SJCRH30 (cell line): ENCODE measurements at regions not wholly inside any gene's neighbourhood (a gene's known extent, or its start where the extent isn't known, plus 50 kb on each side); places are given as distances from the start of the nearest gene placed in this dataset.

Experiments
- DNase-seq, 2 experiments: peaks; one replicate each; pipeline ENCODE4 v3.0.0-alpha.2; 2015 to 2020
- H3K27ac ChIP-seq: fragments of 250-450 bp; sonication (Bioruptor Pico); 2 replicates; pipeline ENCODE4 v1.5.1; 2020; ENCODE audit warnings: mild to moderate bottlenecking, moderate library complexity
- H3K27me3 ChIP-seq: fragments of 250-450 bp; sonication (Bioruptor Pico); 2 replicates; pipeline ENCODE4 v1.5.1; 2020; ENCODE audit warnings: mild to moderate bottlenecking, moderate library complexity
- H3K36me3 ChIP-seq: fragments of 250-450 bp; sonication (Bioruptor Pico); 2 replicates; pipeline ENCODE4 v1.5.1; 2020; ENCODE audit warnings: mild to moderate bottlenecking, moderate library complexity
- H3K4me1 ChIP-seq: fragments of 250-450 bp; sonication (Bioruptor Pico); 2 replicates; pipeline ENCODE4 v1.5.1; 2020; ENCODE audit warnings: mild to moderate bottlenecking, moderate library complexity
- H3K4me3 ChIP-seq: fragments of 250-450 bp; sonication (Bioruptor Pico); 2 replicates; pipeline ENCODE4 v1.5.1; 2020; ENCODE audit warnings: mild to moderate bottlenecking, moderate library complexity
- H3K9me3 ChIP-seq: fragments of 250-450 bp; sonication (Bioruptor Pico); replicated peaks from 2 replicates; pipeline ENCODE4 v1.5.1; 2020; ENCODE audit warnings: mild to moderate bottlenecking, moderate library complexity

DNA sequence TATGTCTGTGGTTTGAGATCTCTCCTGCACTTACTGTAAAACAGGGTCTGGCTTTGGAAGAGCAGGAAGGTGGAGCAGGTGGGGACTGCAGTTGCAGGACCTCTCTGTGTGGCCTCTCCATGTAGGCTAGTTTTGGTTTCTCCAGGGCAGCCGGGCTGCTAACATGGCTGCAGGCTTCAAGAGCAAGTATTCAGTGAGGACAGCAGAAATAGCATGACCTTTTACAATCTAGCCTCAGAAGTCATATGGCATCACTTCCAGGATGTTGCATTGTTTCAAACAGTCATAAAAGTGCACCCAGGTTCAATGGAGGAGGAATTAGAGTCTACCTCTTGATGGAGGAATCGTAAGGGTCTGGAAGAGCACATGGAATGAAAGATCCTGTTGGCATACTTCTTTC, 728.7 kb downstream of the NTRK3 start:
- no peaks in the 10 kb centered on the region for H3K27me3 ChIP-seq
- DNase-seq = no peak
- H3K36me3 ChIP-seq = no peaks in the 10 kb centered on the region
- no peaks in the 10 kb centered on the region for H3K4me1 ChIP-seq
- no peaks in the 10 kb centered on the region for H3K9me3 ChIP-seq
- no peak overlapping the region for H3K27ac ChIP-seq
- no peak overlapping the region for H3K4me3 ChIP-seq

DNA sequence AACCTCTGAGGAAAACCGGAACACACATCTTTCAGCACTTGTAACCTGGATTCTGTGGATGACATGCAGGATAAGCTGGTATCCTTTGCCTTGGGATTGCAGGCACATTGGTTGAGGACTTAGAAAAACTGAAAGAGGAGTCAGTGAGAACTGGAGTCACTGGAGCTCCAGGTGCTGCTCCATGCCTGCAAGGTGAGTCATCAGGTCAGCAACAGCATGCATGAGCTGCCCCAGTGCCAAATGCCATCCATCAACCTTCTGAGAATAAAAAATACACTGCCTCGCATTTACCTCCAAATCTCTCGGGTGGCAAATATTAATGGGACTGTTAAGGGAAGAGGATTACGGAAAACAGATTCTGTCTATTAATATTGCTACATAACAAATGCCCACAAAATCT, 729.1 kb downstream of the NTRK3 start:
- Histone ChIP-seq H3K27ac (no peak overlapping the region), H3K9me3 (no peaks in the 10 kb centered on the region)
- DNase-seq = no peak

DNA sequence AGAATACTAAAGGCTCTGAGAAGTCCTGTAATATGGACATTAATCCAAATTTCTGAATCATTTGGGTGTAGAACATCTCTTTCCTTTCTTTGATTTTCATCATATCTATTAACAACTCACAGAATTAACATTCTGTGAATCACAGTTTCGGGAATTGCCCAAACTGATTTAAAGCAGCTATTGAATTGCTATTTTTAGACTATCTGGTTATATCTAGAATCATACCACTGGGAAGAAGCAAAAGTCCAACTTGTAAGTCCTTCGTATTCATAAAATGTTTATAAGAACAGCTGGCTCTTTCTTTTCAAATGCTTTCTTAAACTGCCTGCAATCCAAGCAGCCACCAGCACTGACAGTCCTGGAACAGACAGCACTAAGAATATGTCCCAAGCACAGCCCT, 733.0 kb downstream of the NTRK3 start:
- no peak overlapping the region for H3K4me3 ChIP-seq
- no peaks in the 10 kb centered on the region for H3K36me3 ChIP-seq
- no peaks in the 10 kb centered on the region for H3K27me3 ChIP-seq
- DNase-seq = no peak
- no peak overlapping the region for H3K27ac ChIP-seq
- H3K9me3 ChIP-seq = no peaks in the 10 kb centered on the region
- no peaks in the 10 kb centered on the region for H3K4me1 ChIP-seq

More for the DNA sequence above, 729.1 kb downstream of the NTRK3 start:
- no peaks in the 10 kb centered on the region for H3K4me1 ChIP-seq
- no peaks in the 10 kb centered on the region for H3K36me3 ChIP-seq
- no peak overlapping the region for H3K4me3 ChIP-seq
- no peaks in the 10 kb centered on the region for H3K27me3 ChIP-seq

DNA sequence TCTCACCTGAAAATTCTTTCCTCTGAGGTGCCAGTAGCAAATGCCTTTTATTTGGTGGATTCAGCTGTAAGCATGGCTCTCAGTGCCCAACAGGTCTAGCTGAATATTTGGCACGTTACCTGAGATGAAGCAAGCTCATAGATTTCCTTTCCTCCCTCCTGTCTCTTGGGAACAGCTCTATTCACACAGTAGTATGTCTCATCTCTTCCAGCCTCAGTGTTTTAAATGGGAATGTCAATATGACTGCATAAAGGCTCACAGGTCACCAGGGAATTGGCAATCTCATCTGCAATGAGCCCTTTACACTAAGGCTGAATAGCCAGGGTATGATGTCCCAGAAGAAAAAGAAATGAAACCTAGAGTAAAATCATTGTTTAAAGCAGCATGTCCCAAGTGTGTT, 733.5 kb downstream of the NTRK3 start:
- Histone ChIP-seq H3K4me3 (no peak overlapping the region), H3K9me3 (no peaks in the 10 kb centered on the region), H3K4me1 (no peaks in the 10 kb centered on the region), H3K36me3 (no peaks in the 10 kb centered on the region), H3K27me3 (no peaks in the 10 kb centered on the region), H3K27ac (no peak overlapping the region)
- DNase-seq = no peak

DNA sequence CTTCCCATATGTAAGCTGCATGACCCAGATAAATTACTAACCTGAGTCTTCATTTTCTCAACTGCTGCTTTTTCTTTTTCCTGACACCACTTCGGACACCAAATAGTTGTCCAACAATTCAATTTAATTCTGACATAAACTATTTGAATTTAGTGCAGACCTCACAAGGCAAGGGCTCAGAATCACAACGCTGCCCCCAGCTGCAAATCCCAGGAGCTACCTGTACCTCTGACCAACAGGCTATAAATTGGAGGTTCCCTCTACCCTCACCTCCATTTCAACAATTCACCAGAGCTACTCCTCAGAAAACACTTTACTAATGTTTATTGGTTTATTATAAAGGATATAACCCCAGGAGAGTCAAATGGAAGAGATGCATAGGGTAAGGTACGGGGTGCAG, 737.6 kb downstream of the NTRK3 start:
- Histone ChIP-seq H3K27ac (no peak overlapping the region), H3K27me3 (no peaks in the 10 kb centered on the region), H3K4me1 (no peaks in the 10 kb centered on the region), H3K9me3 (no peaks in the 10 kb centered on the region), H3K4me3 (no peak overlapping the region), H3K36me3 (no peaks in the 10 kb centered on the region)
- DNase-seq = no peak

DNA sequence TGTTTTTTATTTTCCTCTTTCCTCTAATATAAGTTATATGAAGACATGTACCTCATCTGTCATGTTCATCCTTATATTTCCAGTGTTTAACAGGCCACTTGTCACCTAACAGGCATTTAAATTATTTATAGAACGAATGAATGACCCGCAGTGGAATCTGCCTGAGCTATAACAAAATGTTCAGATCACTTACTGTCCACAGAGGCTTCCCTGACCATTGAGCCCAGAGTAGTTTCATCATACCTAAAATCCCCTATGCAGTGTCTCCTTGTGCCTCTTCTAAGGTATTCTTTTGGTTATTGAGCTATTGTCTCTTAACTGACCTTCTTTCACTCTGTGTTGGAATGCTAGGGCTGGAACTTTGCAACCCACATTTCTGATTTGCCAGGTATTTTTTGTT, 748.5 kb downstream of the NTRK3 start:
- no peaks in the 10 kb centered on the region for H3K9me3 ChIP-seq
- no peak for DNase-seq
- H3K36me3 ChIP-seq = no peaks in the 10 kb centered on the region

DNA sequence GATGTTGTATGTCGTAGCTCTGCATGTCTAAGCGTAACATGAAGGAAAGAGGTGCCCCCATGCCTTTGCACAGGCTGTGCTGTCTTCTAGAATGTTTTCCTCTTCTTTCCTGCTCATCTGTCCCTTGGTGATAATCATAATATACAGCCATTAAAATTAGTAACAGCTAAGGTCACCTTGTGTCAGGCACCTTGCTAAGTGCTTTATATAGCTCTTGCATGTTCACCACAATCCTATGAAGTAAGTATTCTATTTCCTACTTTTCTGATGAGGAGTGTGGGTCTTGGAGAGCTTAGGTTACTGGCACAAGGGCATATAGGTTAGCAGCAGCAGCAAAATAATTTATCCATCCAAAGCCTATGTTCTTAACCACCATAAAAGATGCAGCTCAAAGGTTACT, 754.4 kb downstream of the NTRK3 start:
- Histone ChIP-seq H3K36me3 (no peaks in the 10 kb centered on the region), H3K4me3 (no peak overlapping the region), H3K9me3 (no peaks in the 10 kb centered on the region)

More for the DNA sequence above, 748.5 kb downstream of the NTRK3 start:
- Histone ChIP-seq H3K4me1 (no peaks in the 10 kb centered on the region), H3K27me3 (peaks cover 5% of the 10 kb centered on the region; the same call in 1 of the 2 replicates), H3K27ac (no peak overlapping the region), H3K4me3 (no peak overlapping the region)

DNA sequence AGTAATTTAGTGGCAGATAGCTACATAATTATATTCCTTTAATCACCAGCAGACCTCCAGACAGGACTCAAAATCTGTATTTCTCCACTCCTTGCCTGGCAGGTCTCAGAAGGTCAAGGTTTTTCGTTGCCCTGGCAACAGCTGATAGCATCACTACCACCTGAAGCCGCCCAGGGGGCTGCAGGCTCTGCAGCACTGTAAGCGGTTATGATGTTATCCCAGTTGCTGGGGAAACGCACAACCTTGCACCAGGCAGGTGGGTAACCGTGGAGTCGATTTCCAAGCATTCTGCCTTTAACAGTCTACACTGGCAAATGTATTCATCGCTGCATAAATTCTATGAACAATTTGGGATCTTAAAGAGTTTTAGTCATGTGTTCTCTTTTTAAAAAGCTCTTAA, 756.3 kb downstream of the NTRK3 start:
- H3K27me3 ChIP-seq = no peaks in the 10 kb centered on the region
- no peak overlapping the region for H3K27ac ChIP-seq
- no peak overlapping the region for H3K4me3 ChIP-seq
- DNase-seq = no peak
- no peaks in the 10 kb centered on the region for H3K4me1 ChIP-seq
- no peaks in the 10 kb centered on the region for H3K36me3 ChIP-seq
- H3K9me3 ChIP-seq = no peaks in the 10 kb centered on the region

More for the DNA sequence above, 754.4 kb downstream of the NTRK3 start:
- H3K4me1 ChIP-seq = no peaks in the 10 kb centered on the region
- DNase-seq = no peak
- peaks cover 5% of the 10 kb centered on the region; the same call in 1 of the 2 replicates for H3K27me3 ChIP-seq
- H3K27ac ChIP-seq = no peak overlapping the region

DNA sequence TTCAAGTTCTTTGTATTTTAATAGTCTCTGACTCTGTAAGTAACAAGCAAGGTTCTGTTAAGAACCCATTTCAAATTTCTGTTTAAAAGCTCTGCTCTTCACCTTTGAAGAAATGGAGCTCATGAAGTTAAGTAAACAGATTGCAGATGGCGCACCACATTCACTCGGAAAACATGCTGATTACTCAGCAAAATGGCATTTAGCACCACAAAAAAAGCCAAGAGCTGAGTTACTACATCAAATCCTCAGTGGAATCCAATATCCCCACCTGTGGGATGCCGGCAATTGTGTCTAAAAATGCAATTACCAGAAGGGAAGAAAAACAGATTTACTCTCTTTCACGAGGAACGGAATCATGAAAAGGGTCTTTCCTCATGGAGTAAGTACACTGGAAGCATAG, 758.0 kb downstream of the NTRK3 start:
- Histone ChIP-seq H3K27ac (no peak overlapping the region), H3K36me3 (no peaks in the 10 kb centered on the region), H3K27me3 (no peaks in the 10 kb centered on the region), H3K4me3 (no peak overlapping the region), H3K9me3 (no peaks in the 10 kb centered on the region), H3K4me1 (no peaks in the 10 kb centered on the region)
- no peak for DNase-seq

DNA sequence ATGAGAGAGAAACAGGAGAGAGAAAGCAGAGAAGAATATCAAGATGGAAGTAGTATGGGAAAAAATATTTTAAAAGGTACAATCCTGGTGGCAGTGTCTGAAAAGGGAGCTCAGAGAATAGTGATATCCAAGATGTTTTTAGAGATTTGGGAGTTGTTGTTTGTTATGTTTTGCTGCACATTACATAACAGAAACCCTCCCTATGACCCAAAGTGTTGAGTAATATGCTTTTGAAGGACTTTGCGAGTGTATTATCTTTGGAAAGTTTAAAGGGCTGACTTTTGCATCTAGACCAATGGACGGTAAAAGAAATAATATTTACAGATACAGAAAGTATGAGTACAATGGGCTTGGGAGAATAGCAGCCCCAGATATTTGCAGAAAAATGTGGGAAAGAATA, 759.7 kb downstream of the NTRK3 start:
- Histone ChIP-seq H3K4me1 (no peaks in the 10 kb centered on the region), H3K27ac (no peak overlapping the region), H3K9me3 (no peaks in the 10 kb centered on the region), H3K4me3 (no peak overlapping the region), H3K36me3 (no peaks in the 10 kb centered on the region), H3K27me3 (no peaks in the 10 kb centered on the region)
- DNase-seq = no peak

DNA sequence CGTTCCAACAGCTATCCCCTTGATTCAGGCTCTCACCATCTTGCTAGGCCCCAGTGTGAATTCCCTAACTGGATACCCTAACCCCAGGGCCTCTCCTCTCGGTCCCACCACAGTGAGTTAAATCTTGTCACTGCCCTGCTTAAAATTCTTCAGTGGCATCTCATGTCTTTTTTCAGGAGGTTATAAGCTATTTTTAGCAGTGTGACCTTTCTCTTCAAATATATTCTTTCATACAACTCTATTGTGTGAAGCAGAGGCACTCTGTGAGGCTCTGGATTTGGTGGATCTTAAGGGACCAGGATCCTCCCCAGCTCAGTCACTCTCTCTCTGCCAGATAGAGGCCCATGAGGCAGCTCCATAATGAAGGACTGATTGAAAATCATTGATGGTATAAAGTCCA, 760.4 kb downstream of the NTRK3 start:
- no peaks in the 10 kb centered on the region for H3K4me1 ChIP-seq
- H3K4me3 ChIP-seq = no peak overlapping the region
- no peaks in the 10 kb centered on the region for H3K9me3 ChIP-seq
- H3K36me3 ChIP-seq = no peaks in the 10 kb centered on the region
- no peak for DNase-seq
- no peak overlapping the region for H3K27ac ChIP-seq
- H3K27me3 ChIP-seq = no peaks in the 10 kb centered on the region

DNA sequence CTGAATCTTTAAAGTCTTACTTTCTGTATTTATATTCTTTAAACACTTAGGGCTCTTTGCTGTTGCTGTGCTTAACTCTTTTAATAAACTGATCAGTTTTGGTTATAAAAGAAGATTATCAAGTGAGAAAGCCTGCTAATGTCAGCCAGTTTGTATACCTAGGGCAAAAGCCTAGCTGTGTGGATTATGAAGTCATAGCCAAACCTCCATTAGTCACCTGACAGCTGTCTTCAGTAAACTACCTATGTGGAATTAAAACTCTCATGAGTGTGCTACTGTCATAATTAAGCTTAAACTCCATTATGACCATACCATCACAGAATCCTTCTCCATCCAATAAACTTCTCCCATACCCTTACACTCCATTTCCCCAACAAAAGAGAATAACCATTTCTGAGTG, 762.7 kb downstream of the NTRK3 start:
- Histone ChIP-seq H3K9me3 (no peaks in the 10 kb centered on the region), H3K27me3 (no peaks in the 10 kb centered on the region), H3K4me3 (no peak overlapping the region), H3K4me1 (no peaks in the 10 kb centered on the region), H3K27ac (no peak overlapping the region), H3K36me3 (no peaks in the 10 kb centered on the region)
- DNase-seq = no peak

DNA sequence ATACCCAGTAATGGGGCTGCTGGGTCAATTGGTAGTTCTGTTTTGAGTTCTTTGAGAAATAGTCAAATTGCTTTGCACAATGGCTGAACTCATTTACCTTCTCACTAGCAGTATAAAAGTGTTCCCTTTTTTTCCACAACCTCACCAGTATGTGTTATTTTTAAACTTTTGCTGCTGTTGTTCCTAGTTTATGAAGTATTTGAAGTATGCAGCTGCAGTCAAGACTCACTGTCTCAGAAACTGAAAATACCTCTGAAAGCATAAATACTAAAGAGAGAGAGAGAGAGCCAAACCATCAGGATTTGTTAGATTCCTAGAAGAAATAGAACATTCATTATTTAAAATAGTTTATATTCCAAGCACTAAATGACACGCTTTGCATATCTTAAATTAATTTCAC, 764.2 kb downstream of the NTRK3 start:
- no peaks in the 10 kb centered on the region for H3K27me3 ChIP-seq
- DNase-seq = no peak
- H3K27ac ChIP-seq = no peak overlapping the region
- H3K36me3 ChIP-seq = no peaks in the 10 kb centered on the region
- H3K9me3 ChIP-seq = no peaks in the 10 kb centered on the region
- H3K4me1 ChIP-seq = no peaks in the 10 kb centered on the region
- no peak overlapping the region for H3K4me3 ChIP-seq

DNA sequence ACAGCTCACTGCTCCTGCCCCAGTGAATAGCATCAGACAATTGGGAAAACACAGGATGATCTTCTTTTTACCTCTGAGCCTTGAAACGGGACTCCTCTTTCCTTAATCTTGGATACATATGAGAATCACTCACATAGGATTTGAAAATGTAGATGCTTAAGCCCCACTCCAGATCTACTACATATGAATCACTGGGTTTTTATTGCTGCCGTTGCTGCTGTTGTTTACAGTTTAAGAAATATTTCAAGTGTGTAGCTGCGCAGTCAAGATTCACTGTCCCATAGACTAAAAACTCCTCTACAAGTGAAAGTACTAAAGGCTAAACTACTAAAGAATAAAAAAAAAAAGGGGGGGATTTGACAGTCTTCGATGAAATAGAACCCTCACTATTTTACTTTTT, 765.9 kb downstream of the NTRK3 start:
- Histone ChIP-seq H3K27ac (no peak overlapping the region), H3K36me3 (no peaks in the 10 kb centered on the region), H3K4me1 (no peaks in the 10 kb centered on the region), H3K9me3 (no peaks in the 10 kb centered on the region), H3K27me3 (no peaks in the 10 kb centered on the region), H3K4me3 (no peak overlapping the region)
- no peak for DNase-seq

DNA sequence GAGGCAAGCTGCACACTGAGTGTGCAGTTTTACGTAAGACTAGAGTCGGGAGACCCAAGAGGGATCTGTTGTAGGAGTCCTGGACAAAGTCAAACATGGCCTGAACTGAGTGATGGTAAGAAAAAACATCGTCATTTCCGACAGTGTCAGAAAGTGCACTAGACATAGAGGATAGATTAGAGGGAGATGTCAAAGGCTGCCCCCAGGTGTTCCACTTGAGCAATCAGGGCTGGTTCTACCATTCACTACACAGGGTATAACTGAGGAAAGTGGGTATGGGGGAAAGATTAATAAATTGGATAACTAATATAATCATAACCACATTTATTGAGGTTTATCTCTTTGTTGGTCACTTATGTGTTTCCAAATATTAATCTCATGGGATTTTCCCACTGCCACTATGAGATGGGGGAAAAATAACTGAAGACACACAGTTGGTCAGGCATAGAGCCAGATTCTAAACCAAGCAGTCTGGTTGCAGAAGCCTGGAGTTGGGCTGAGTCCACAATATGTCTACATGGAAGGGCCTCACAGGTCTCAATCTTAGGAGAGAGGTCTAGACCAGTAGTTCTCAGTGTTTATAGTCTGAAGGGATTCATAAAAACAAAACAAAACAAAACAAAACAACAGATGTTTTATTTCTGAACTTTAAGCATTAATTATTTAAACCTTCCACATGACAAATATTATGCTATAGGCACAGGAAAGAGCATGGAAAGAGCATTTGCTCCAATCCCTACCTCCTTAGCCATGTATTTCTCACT, 766.5 kb downstream of the NTRK3 start:
- Histone ChIP-seq H3K4me1 (no peaks in the 10 kb centered on the region), H3K27me3 (no peaks in the 10 kb centered on the region), H3K4me3 (no peak overlapping the region), H3K9me3 (no peaks in the 10 kb centered on the region), H3K27ac (no peak overlapping the region), H3K36me3 (no peaks in the 10 kb centered on the region)
- DNase-seq = no peak

DNA sequence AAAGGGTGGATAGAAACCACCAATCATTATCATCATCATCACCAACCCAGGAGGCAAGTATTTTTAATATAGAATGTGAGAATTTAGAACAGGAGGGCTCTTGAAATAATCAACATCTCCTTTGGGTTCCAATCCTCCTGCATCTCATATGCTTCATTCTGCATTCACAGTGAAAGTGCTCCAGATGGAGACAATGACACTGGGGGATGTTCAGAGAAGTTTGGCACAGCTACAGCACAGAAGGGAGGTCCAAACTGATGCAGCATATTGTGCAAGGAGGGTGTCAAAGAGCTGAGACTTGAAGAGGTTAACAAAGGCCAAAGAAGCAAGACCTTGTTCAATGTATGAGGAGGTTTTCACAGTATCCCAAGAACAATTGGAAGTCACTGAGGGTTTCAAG, 767.1 kb downstream of the NTRK3 start:
- Histone ChIP-seq H3K36me3 (no peaks in the 10 kb centered on the region), H3K27me3 (no peaks in the 10 kb centered on the region), H3K9me3 (no peaks in the 10 kb centered on the region), H3K27ac (no peak overlapping the region), H3K4me3 (no peak overlapping the region), H3K4me1 (no peaks in the 10 kb centered on the region)
- no peak for DNase-seq
